ENCODE measurements at regions not wholly inside any gene's neighbourhood (a gene's known extent, or its start where the extent isn't known, plus 50 kb on each side); places are given as distances from the start of the nearest gene placed in this dataset.

DNA sequence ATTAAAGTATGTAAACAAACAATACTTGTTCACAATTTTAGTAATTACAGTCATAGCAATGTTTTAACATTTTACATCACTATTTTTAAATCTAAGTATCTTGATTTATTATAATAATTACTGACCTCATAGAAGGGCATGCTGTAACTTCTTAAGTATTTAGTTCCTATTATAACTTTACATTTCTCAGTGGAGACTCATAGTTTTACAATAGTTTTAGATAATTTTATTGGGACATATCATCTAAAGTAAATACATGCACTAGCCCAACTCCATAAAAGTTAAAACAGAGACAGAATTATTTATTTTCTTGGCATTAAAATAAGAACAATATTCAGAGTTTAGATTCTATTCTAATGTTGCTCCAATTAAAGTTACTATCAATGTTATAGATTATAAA is 466.5 kb upstream of the BCHE start:
- CTCF ChIA-PET (ENCODE audit: low intra/inter-chr PET ratio, low total read pairs): no interaction called here
- BruUV-seq (replicated peaks): no TSS peak
- Histone ChIP-seq H3K4me1 (ENCODE audit: insufficient read depth, low read length) (no peaks in the 10 kb centered on the region), H3K36me3 (replicated peaks in 1 of 2; ENCODE audit: control insufficient read depth in 1 of 2, insufficient read depth in 2 of 2, low read length in 2 of 2) (no peaks in the 10 kb centered on the region), H3K79me2 (ENCODE audit: insufficient read depth, low read length) (no peaks in the 10 kb centered on the region), H3K4me2 (ENCODE audit: low read depth, low read length) (no peak overlapping the region), H3K9me3 (ENCODE audit: low read length) (no peaks in the 10 kb centered on the region), H3K9ac (ENCODE audit: insufficient read depth, low read depth, low read length) (no peak overlapping the region), H4K20me1 (ENCODE audit: insufficient read depth, low read length) (no peaks in the 10 kb centered on the region; the same call in 1 of the 2 replicates), H3K27ac (ENCODE audit: extremely low read length, insufficient read depth, low read length) (no peak overlapping the region), H3K4me3 (replicated peaks in 1 of 3; ENCODE audit: insufficient read depth in 1 of 3, low read depth in 2 of 3, low read length in 3 of 3) (no peak overlapping the region), H3K27me3 (ENCODE audit: control insufficient read depth in 1 of 2, insufficient read depth in 2 of 2, low read length in 2 of 2) (no peaks in the 10 kb centered on the region), H2AFZ (ENCODE audit: low read length) (no peak overlapping the region)
- intact Hi-C loops (cut with micrococcal nuclease; ENCODE audit: unreplicated experiment) (no loop called here), in situ Hi-C loops (cut with HindIII; ENCODE audit: extremely low pct_ligation_motif_present, low pct_unique_long_range_greater_than_20kb) (no loop called here)
- ATAC-seq: no peak
- no peak for FAIRE-seq
- DNase-seq (ENCODE audit: low spot score): no peak
- no peak for TF ChIP-seq ZNF567 (CRISPR knock-in tag; IDR thresholded peaks at IDR 0.05; ENCODE audit: borderline replicate concordance)
- no peak for TF ChIP-seq KDM2A (CRISPR knock-in tag; IDR thresholded peaks at IDR 0.05; ENCODE audit: borderline replicate concordance, low read depth)
- TF ChIP-seq, protein P1, sequence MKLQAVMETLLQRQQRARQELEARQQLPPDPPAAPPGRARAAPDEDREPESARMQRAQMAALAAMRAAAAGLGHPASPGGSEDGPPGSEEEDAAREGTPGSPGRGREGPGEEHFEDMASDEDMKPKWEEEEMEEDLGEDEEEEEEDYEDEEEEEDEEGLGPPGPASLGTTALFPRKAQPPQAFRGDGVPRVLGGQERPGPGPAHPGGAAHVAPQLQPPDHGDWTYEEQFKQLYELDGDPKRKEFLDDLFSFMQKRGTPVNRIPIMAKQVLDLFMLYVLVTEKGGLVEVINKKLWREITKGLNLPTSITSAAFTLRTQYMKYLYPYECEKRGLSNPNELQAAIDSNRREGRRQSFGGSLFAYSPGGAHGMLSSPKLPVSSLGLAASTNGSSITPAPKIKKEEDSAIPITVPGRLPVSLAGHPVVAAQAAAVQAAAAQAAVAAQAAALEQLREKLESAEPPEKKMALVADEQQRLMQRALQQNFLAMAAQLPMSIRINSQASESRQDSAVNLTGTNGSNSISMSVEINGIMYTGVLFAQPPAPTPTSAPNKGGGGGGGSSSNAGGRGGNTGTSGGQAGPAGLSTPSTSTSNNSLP (IDR thresholded peaks at IDR 0.05; ENCODE audit: low read depth, low read length): no peak
- TF ChIP-seq EHMT2 (IDR thresholded peaks at IDR 0.05; ENCODE audit: borderline replicate concordance, low read depth, low read length): no peak
- no peak for TF ChIP-seq REPIN1 (CRISPR knock-in tag; IDR thresholded peaks at IDR 0.05; ENCODE audit: borderline replicate concordance, low read depth)
- no peak for TF ChIP-seq HNRNPLL (IDR thresholded peaks at IDR 0.05; ENCODE audit: low read depth, low read length, poor library complexity, severe bottlenecking)
- TF ChIP-seq SP140L (CRISPR knock-in tag; IDR thresholded peaks at IDR 0.05; ENCODE audit: borderline replicate concordance): no peak
- TF ChIP-seq ZNF180 (CRISPR knock-in tag; IDR thresholded peaks at IDR 0.05; ENCODE audit: borderline replicate concordance, low read depth): no peak
- TF ChIP-seq SAFB2 (CRISPR knock-in tag; IDR thresholded peaks at IDR 0.05; ENCODE audit: borderline replicate concordance, low read depth): no peak
- TF ChIP-seq SRSF1 (optimal IDR thresholded peaks at IDR 0.05; ENCODE audit: low read depth, low read length): no peak
- POLR2A ChIA-PET: no interaction called here

Data from HepG2 (cell line).